ENCODE measurements at regions not wholly inside any gene's neighbourhood (a gene's known extent, or its start where the extent isn't known, plus 50 kb on each side); places are given as distances from the start of the nearest gene placed in this dataset.

DNA sequence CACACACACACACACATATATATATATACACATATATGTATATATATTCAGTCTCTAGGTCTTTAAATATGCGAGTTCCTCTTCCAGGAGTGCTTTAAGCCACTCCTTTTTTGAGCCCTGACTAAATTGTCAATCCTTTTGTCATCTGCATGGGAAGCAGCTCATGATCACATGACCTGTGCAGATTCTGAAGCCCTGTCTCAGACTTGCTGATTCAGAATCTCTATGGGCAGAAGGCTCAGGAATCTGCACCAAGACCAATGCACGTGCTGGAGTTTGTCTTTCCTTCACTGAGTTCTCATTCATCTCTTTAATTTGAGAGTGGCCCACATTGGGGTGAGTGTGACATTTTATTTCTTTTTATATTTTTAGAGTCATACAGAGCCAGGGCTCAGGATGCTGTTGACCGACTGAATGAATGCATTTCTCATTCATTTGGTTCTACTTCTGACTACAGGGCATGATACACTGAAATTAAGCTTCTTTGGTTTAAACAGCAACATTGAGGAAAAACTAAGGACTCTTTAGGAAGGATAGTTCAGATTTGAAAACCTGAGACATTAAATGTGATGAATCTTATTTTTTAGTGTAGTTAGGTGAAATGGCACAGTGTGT, 307.5 kb downstream of the EDEM1 start:
- no peaks in the 10 kb centered on the region for H3K27me3 ChIP-seq
- H3K27ac ChIP-seq: no peak overlapping the region
- H3K4me1 ChIP-seq: no peaks in the 10 kb centered on the region
- H3K9me3 ChIP-seq: peaks cover 0 to 6% (median 0%) of the 10 kb centered on the region in 4 donors
- intact Hi-C loops (cut with DNase I; ENCODE audit: low total_unique reads): no loop called here
- no peak for TF ChIP-seq POLR2AphosphoS5 (IDR thresholded peaks at IDR 0.05)
- DNase-seq: no peak
- H3K36me3 ChIP-seq: no peaks in the 10 kb centered on the region
- WGBS, 5 donors: 71 to 88% (median 83%) methylated on average over 3 of the region's 3 CpGs
- H3K4me3 ChIP-seq: no peak overlapping the region

DNA sequence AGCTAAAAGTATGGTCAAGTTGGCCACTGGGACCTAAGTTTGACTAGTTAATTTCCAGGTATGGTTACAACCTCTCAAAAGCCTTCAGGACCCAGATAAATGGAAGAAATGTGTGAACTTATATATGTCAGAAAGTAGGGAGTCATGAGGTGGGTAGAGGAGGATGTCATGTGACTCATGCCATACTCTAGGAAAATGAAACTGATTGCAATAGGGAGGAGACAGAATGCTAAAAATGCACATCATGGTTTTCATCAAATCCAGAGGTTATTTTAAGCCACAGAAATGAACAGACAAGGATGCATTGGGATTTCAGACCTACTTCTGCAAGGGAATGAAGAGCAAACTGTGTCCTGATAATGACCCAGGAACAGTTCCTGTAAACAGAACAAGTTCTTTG, 310.0 kb downstream of the EDEM1 start:
- intact Hi-C loops (cut with DNase I; ENCODE audit: low total_unique reads): no loop called here
- no peak for DNase-seq
- TF ChIP-seq, protein P1, sequence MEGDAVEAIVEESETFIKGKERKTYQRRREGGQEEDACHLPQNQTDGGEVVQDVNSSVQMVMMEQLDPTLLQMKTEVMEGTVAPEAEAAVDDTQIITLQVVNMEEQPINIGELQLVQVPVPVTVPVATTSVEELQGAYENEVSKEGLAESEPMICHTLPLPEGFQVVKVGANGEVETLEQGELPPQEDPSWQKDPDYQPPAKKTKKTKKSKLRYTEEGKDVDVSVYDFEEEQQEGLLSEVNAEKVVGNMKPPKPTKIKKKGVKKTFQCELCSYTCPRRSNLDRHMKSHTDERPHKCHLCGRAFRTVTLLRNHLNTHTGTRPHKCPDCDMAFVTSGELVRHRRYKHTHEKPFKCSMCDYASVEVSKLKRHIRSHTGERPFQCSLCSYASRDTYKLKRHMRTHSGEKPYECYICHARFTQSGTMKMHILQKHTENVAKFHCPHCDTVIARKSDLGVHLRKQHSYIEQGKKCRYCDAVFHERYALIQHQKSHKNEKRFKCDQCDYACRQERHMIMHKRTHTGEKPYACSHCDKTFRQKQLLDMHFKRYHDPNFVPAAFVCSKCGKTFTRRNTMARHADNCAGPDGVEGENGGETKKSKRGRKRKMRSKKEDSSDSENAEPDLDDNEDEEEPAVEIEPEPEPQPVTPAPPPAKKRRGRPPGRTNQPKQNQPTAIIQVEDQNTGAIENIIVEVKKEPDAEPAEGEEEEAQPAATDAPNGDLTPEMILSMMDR (IDR thresholded peaks at IDR 0.05): no peak
- no peak for TF ChIP-seq POLR2A (IDR thresholded peaks at IDR 0.05)
- H3K27me3 ChIP-seq: no peaks in the 10 kb centered on the region
- H3K4me3 ChIP-seq: no peak overlapping the region
- peaks cover 0 to 6% (median 0%) of the 10 kb centered on the region in 4 donors for H3K9me3 ChIP-seq
- no peaks in the 10 kb centered on the region for H3K36me3 ChIP-seq
- H3K4me1 ChIP-seq: no peaks in the 10 kb centered on the region
- H3K27ac ChIP-seq: no peak overlapping the region

DNA sequence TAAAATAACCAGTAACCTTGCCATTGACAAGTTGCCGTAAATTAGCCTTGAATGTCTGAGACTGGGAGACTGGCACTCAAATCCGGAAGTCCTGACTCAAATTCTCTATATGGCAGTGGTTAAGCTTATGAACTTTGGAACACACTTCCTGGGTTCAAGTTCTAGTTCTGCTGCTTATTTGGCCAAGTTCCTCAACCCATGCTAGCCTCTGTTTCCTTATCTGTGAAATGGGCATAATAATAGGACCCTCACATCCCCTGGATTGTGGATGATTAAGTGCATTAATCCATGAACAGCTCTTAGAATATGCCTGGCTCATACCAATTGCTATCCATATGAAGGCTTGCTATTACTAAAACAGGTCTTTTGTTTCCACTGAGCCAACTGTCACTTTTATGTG, 311.5 kb downstream of the EDEM1 start:
- intact Hi-C loops (cut with DNase I; ENCODE audit: low total_unique reads): no loop called here
- DNase-seq: no peak
- WGBS, 5 donors: 84 to 95% (median 93%) methylated on average over 2 of the region's 2 CpGs

DNA sequence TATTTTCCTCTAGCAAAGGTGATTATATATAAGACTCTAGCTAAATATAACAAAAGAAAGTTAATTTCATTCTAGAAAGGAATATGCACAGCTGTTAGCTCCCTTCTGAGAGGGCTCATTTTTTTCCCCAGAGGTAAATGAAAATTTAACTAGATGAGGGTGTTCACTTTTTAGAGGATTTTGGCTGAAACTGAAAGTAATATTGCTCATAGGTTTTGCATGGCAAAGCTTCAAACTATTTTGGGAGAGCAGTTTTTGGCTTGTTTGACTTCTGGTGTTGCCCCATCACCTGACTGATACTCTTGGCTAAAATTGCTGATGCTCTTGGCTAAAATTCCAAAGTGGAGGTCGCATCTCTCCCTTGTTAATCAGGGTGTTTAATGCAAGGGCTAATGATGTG, 311.9 kb downstream of the EDEM1 start:
- Histone ChIP-seq H3K27ac (no peak overlapping the region), H3K4me1 (no peaks in the 10 kb centered on the region), H3K27me3 (no peaks in the 10 kb centered on the region), H3K9me3 (peaks cover 0 to 6% (median 0%) of the 10 kb centered on the region in 4 donors), H3K4me3 (no peak overlapping the region), H3K36me3 (no peaks in the 10 kb centered on the region)
- intact Hi-C loops (cut with DNase I; ENCODE audit: low total_unique reads): no loop called here
- TF ChIP-seq, protein P1 (IDR thresholded peaks at IDR 0.05): no peak
- no peak for DNase-seq
- 38 to 84% (median 73%) methylated on average over 1 of the region's 1 CpG for WGBS, 5 donors

More for the DNA sequence above, 311.5 kb downstream of the EDEM1 start:
- H3K4me3 ChIP-seq: no peak overlapping the region
- no peak overlapping the region for H3K27ac ChIP-seq
- TF ChIP-seq, protein P1 (IDR thresholded peaks at IDR 0.05): no peak
- no peak for TF ChIP-seq EP300 (IDR thresholded peaks at IDR 0.05)
- TF ChIP-seq POLR2A (IDR thresholded peaks at IDR 0.05): no peak
- no peaks in the 10 kb centered on the region for H3K36me3 ChIP-seq
- peaks cover 0 to 6% (median 0%) of the 10 kb centered on the region in 4 donors for H3K9me3 ChIP-seq
- H3K27me3 ChIP-seq: no peaks in the 10 kb centered on the region
- H3K4me1 ChIP-seq: no peaks in the 10 kb centered on the region

DNA sequence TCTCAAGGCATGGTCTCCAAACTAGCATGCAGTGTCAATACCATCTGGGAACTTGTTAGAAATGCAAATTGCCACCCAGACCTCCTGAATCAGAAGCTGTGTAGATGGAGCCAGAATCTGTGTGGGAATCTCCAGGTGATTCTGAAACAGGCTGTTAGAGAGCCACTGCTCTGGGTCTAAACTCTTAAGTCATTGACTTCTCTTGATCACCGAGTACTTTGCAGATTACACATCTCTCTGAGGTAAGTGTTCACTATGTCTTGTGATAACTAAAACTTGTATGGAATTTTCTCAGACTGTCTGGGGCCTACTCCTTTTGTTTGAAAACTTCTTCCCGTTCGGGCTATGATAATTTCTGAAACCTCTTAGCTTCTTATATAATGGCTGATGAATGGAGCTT, 315.6 kb downstream of the EDEM1 start:
- DNase-seq: no peak
- no peak overlapping the region for H3K4me3 ChIP-seq
- no peaks in the 10 kb centered on the region for H3K4me1 ChIP-seq
- TF ChIP-seq EP300 (IDR thresholded peaks at IDR 0.05): no peak
- intact Hi-C loops (cut with DNase I; ENCODE audit: low total_unique reads): no loop called here
- H3K9me3 ChIP-seq: peaks cover 0 to 10% (median under 1%) of the 10 kb centered on the region in 4 donors
- H3K36me3 ChIP-seq: no peaks in the 10 kb centered on the region
- 82 to 95% (median 92%) methylated on average over 3 of the region's 3 CpGs for WGBS, 5 donors
- no peak overlapping the region for H3K27ac ChIP-seq
- no peaks in the 10 kb centered on the region for H3K27me3 ChIP-seq

Measured in stomach (tissue), 8 donors.